ENCODE measurements at regions not wholly inside any gene's neighbourhood (a gene's known extent, or its start where the extent isn't known, plus 50 kb on each side); places are given as distances from the start of the nearest gene placed in this dataset.
"Not testable (repeated sequence)": the region's sequence is repeated elsewhere in the genome, so short reads cannot be mapped to it uniquely, and the experiment has no call there.

GRCh38 chr6:109879521-109879920 lies 98.6 kb upstream of the GPR6 start:
- no peak overlapping the region for H4K8ac ChIP-seq (ENCODE audit: low read depth, low read length)
- H3K79me2 ChIP-seq (ENCODE audit: control insufficient read depth, insufficient read depth, low read length, poor library complexity): no peaks in the 10 kb centered on the region

DNA sequence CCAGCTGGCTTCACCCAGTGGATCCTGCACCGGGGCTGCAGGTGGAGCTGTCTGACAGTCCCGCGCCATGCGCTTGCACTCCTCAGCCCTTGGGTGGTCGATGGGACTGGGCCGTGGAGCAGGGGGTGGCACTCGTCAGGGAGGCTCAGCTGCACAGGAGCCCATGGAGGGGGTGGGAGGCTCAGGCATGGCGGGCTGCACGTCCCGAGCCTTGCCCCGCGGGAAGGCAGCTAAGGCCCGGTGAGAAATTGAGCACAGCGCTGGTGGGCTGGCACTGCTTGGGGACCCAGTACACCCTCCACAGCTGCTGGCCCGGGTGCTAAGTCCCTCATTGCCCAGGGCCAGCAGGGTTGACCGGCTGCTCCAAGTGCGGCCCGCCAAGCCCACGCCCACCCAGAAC lies 97.0 kb upstream of the GPR6 start:
- H4K91ac ChIP-seq (ENCODE audit: low read depth, low read length): peak overlapping the region; percentile 71
- H2AK5ac ChIP-seq (ENCODE audit: low read length): peak overlapping the region; percentile 7
- not testable (repeated sequence) for H3K14ac ChIP-seq (ENCODE audit: low read length); H2BK5ac ChIP-seq (ENCODE audit: low read depth, low read length, poor library complexity); H3K4me3 ChIP-seq (ENCODE audit: low read depth, low read length); H2BK12ac ChIP-seq (ENCODE audit: low read length); H3K9me3 ChIP-seq (ENCODE audit: insufficient read depth, low read depth, low read length); H2AFZ ChIP-seq (ENCODE audit: insufficient read depth, low read length, poor library complexity); H4K12ac ChIP-seq (ENCODE audit: low read depth, low read length); DNase-seq; H3K79me1 ChIP-seq (ENCODE audit: low read length); H3K23ac ChIP-seq (ENCODE audit: low read length); H3K4me2 ChIP-seq (ENCODE audit: low read length); H3K4me1 ChIP-seq (ENCODE audit: control insufficient read depth in 1 of 2, insufficient read depth in 2 of 2, low read length in 2 of 2); H3K4ac ChIP-seq (ENCODE audit: low read depth, low read length); H3K36me3 ChIP-seq (ENCODE audit: control insufficient read depth in 1 of 2, insufficient read depth in 2 of 2, low read length in 2 of 2); H3K79me2 ChIP-seq (ENCODE audit: control insufficient read depth, insufficient read depth, low read length, poor library complexity); H3K18ac ChIP-seq (ENCODE audit: low read length); H3K9ac ChIP-seq (ENCODE audit: low read length); H3K27ac ChIP-seq (ENCODE audit: low read depth, low read length); H3K27me3 ChIP-seq (ENCODE audit: insufficient read depth, low read length)
- H2BK120ac ChIP-seq (ENCODE audit: insufficient read depth, low read length, poor library complexity): peak overlapping the region; percentile 24
- WGBS (ENCODE audit: extremely low coverage, insufficient coverage, insufficient read length): no CpG with 5 or more reads among the region's 19 CpGs
- H4K8ac ChIP-seq (ENCODE audit: low read depth, low read length): peak overlapping the region; percentile 7

More at GRCh38 chr6:109879521-109879920, 98.6 kb upstream of the GPR6 start:
- Histone ChIP-seq H2AK5ac (ENCODE audit: low read length) (peak overlapping the region; percentile 89), H2BK12ac (ENCODE audit: low read length) (peak overlapping the region; percentile 98), H3K4me2 (ENCODE audit: low read length) (no peak overlapping the region), H4K12ac (ENCODE audit: low read depth, low read length) (no peak overlapping the region), H2AFZ (ENCODE audit: insufficient read depth, low read length, poor library complexity) (no peak overlapping the region), H3K27me3 (ENCODE audit: insufficient read depth, low read length) (no peaks in the 10 kb centered on the region), H3K36me3 (ENCODE audit: control insufficient read depth in 1 of 2, insufficient read depth in 2 of 2, low read length in 2 of 2) (no peaks in the 10 kb centered on the region), H3K27ac (ENCODE audit: low read depth, low read length) (no peak overlapping the region), H3K18ac (ENCODE audit: low read length) (peak overlapping the region; percentile 85), H3K79me1 (ENCODE audit: low read length) (peaks cover 4% of the 10 kb centered on the region), H3K4me1 (ENCODE audit: control insufficient read depth in 1 of 2, insufficient read depth in 2 of 2, low read length in 2 of 2) (peaks cover 3 to 4% of the 10 kb centered on the region in 2 experiments), H3K14ac (ENCODE audit: low read length) (peak overlapping the region; percentile 61), H3K9me3 (ENCODE audit: insufficient read depth, low read depth, low read length) (peaks cover 5% of the 10 kb centered on the region), H3K4me3 (ENCODE audit: low read depth, low read length) (no peak overlapping the region), H2BK5ac (ENCODE audit: low read depth, low read length, poor library complexity) (peak overlapping the region; percentile 76), H2BK120ac (ENCODE audit: insufficient read depth, low read length, poor library complexity) (peak overlapping the region; percentile 30), H3K4ac (ENCODE audit: low read depth, low read length) (no peak overlapping the region), H3K23ac (ENCODE audit: low read length) (no peak overlapping the region), H3K9ac (ENCODE audit: low read length) (no peak overlapping the region), H4K91ac (ENCODE audit: low read depth, low read length) (peak overlapping the region; percentile 86)
- peak in 1 of 2 donors; percentile 21 for DNase-seq
- no CpG with 5 or more reads among the region's 15 CpGs for WGBS (ENCODE audit: extremely low coverage, insufficient coverage, insufficient read length)

DNA sequence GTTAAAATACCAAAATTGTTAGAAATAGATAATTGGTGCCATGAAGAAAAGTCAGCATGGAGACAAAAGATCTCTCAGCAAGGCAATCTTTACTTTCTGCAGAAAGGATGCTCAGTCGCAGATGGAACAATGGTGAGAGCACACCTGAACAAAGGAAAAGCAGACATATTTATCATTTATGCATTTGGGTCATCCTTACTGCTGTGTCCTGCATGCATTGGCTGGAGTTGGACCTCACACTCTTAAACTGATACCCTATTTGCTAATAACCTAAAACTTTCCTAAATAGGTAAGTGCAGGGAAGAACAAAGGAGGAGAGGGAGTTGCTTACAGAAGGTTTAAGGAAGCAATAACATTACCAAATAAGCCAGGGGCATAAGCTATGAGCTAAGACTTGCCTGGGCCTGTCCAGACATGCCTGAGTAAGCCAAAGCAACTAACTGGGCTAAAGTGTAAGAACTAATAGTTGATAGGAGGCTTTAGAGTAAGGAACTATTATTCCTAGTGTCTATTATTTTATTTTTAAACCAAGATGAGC lies 96.1 kb upstream of the GPR6 start:
- not testable (repeated sequence) for H3K23ac ChIP-seq (ENCODE audit: low read length); H3K18ac ChIP-seq (ENCODE audit: low read length); H4K12ac ChIP-seq (ENCODE audit: low read depth, low read length); H2BK5ac ChIP-seq (ENCODE audit: low read depth, low read length, poor library complexity); H3K4ac ChIP-seq (ENCODE audit: low read depth, low read length); H3K9me3 ChIP-seq (ENCODE audit: insufficient read depth, low read depth, low read length); H3K14ac ChIP-seq (ENCODE audit: low read length); H3K4me1 ChIP-seq (ENCODE audit: control insufficient read depth in 1 of 2, insufficient read depth in 2 of 2, low read length in 2 of 2); DNase-seq; H3K79me2 ChIP-seq (ENCODE audit: control insufficient read depth, insufficient read depth, low read length, poor library complexity); H2AK5ac ChIP-seq (ENCODE audit: low read length); H3K27ac ChIP-seq (ENCODE audit: low read depth, low read length); H3K9ac ChIP-seq (ENCODE audit: low read length); H2BK12ac ChIP-seq (ENCODE audit: low read length); H4K8ac ChIP-seq (ENCODE audit: low read depth, low read length); H2AFZ ChIP-seq (ENCODE audit: insufficient read depth, low read length, poor library complexity); H3K79me1 ChIP-seq (ENCODE audit: low read length); H3K27me3 ChIP-seq (ENCODE audit: insufficient read depth, low read length); H3K36me3 ChIP-seq (ENCODE audit: control insufficient read depth in 1 of 2, insufficient read depth in 2 of 2, low read length in 2 of 2); H3K4me2 ChIP-seq (ENCODE audit: low read length); H3K4me3 ChIP-seq (ENCODE audit: low read depth, low read length)
- WGBS (ENCODE audit: extremely low coverage, insufficient coverage, insufficient read length): no CpG with 5 or more reads among the region's 1 CpG
- Histone ChIP-seq H4K91ac (ENCODE audit: low read depth, low read length) (peak overlapping the region; percentile 51), H2BK120ac (ENCODE audit: insufficient read depth, low read length, poor library complexity) (peak overlapping the region; percentile 11)

- Histone ChIP-seq H3K4me2 (ENCODE audit: low read length) (no peak overlapping the region), H2BK120ac (ENCODE audit: insufficient read depth, low read length, poor library complexity) (peak overlapping the region; percentile 87), H3K14ac (ENCODE audit: low read length) (peak overlapping the region; percentile 41), H3K23ac (ENCODE audit: low read length) (no peak overlapping the region), H3K9me3 (ENCODE audit: insufficient read depth, low read depth, low read length) (peaks cover 7% of the 10 kb centered on the region), H3K79me1 (ENCODE audit: low read length) (peaks cover 19% of the 10 kb centered on the region), H3K18ac (ENCODE audit: low read length) (no peak overlapping the region), H3K4me1 (ENCODE audit: control insufficient read depth in 1 of 2, insufficient read depth in 2 of 2, low read length in 2 of 2) (peaks cover 16 to 18% of the 10 kb centered on the region in 2 experiments), H3K4me3 (ENCODE audit: low read depth, low read length) (no peak overlapping the region), H4K8ac (ENCODE audit: low read depth, low read length) (peak overlapping the region; percentile 76), H4K91ac (ENCODE audit: low read depth, low read length) (peak overlapping the region; percentile 83), H3K27ac (ENCODE audit: low read depth, low read length) (no peak overlapping the region), H2AK5ac (ENCODE audit: low read length) (peak overlapping the region; percentile 79), H2BK5ac (ENCODE audit: low read depth, low read length, poor library complexity) (peak overlapping the region; percentile 85), H2AFZ (ENCODE audit: insufficient read depth, low read length, poor library complexity) (no peak overlapping the region), H3K27me3 (ENCODE audit: insufficient read depth, low read length) (no peaks in the 10 kb centered on the region), H4K12ac (ENCODE audit: low read depth, low read length) (no peak overlapping the region), H3K79me2 (ENCODE audit: control insufficient read depth, insufficient read depth, low read length, poor library complexity) (no peaks in the 10 kb centered on the region), H3K4ac (ENCODE audit: low read depth, low read length) (no peak overlapping the region), H3K36me3 (ENCODE audit: control insufficient read depth in 1 of 2, insufficient read depth in 2 of 2, low read length in 2 of 2) (peaks cover 0 to 6% of the 10 kb centered on the region in 2 experiments), H2BK12ac (ENCODE audit: low read length) (peak overlapping the region; percentile 82), H3K9ac (ENCODE audit: low read length) (no peak overlapping the region)
- no CpG with 5 or more reads among the region's 5 CpGs for WGBS (ENCODE audit: extremely low coverage, insufficient coverage, insufficient read length)
- no peak for DNase-seq
Measured at GRCh38 chr6:109891924-109892323, 86.2 kb upstream of the GPR6 start.

Measured in trophoblast cell (in vitro differentiated cells and primary cell).